Activated CD8-positive, alpha-beta T cell treated with anti-CD3 and anti-CD28 coated beads for 36 hours (primary cell): ENCODE measurements at regions not wholly inside any gene's neighbourhood (a gene's known extent, or its start where the extent isn't known, plus 50 kb on each side); places are given as distances from the start of the nearest gene placed in this dataset.

Experiments used
- ATAC-seq: fragments of 200-7000 bp; cut with Tn5 transposase; one replicate; pipeline ENCODE4 v1.10.0; 2021; ENCODE audit warnings: mild to moderate bottlenecking, moderate library complexity
- CTCF ChIA-PET: fragments of 350-600 bp; sonication (Branson Sonifier 250); formaldehyde crosslinking; loops from one replicate; lab custom pipeline; 2021; ENCODE audit warnings: antibody characterized with exemption; lab: Charles Lee
- POLR2A ChIA-PET: fragments of 350-600 bp; sonication (Branson Sonifier 250); formaldehyde crosslinking; loops from one replicate; lab custom pipeline; 2021; ENCODE audit warnings: antibody characterized with exemption; lab: Charles Lee
- DNase-seq: peaks from one replicate; pipeline ENCODE4 v3.0.0-alpha.2; 2020
- H3K27ac Mint-ChIP-seq: one replicate; pipeline ENCODE4 v1.8.0; 2021; ENCODE audit warnings: mild to moderate bottlenecking, mixed read lengths
- H3K27me3 Mint-ChIP-seq: one replicate; pipeline ENCODE4 v1.8.0; 2021; ENCODE audit warnings: mixed read lengths
- H3K36me3 Mint-ChIP-seq: one replicate; pipeline ENCODE4 v1.8.0; 2021; ENCODE audit warnings: low read depth, mixed read lengths
- H3K4me1 Mint-ChIP-seq: one replicate; pipeline ENCODE4 v1.8.0; 2021; ENCODE audit warnings: low read depth, mixed read lengths
- H3K4me3 Mint-ChIP-seq: one replicate; pipeline ENCODE4 v1.8.0; 2021; ENCODE audit warnings: mild to moderate bottlenecking, moderate library complexity, mixed read lengths
- H3K9me3 Mint-ChIP-seq: one replicate; pipeline ENCODE4 v1.8.0; 2021; ENCODE audit warnings: mixed read lengths
- CTCF ChIP-seq: fragments of 200-600 bp; IDR thresholded peaks from one replicate; pipeline ENCODE4 v1.8.0; 2022; ENCODE audit warnings: antibody characterized with exemption, mild to moderate bottlenecking
- intact Hi-C: fragments of 100-400 bp; cut with micrococcal nuclease; formaldehyde crosslinking; loops from one replicate; pipeline ENCODE4 v1.10.0; 2022

DNA sequence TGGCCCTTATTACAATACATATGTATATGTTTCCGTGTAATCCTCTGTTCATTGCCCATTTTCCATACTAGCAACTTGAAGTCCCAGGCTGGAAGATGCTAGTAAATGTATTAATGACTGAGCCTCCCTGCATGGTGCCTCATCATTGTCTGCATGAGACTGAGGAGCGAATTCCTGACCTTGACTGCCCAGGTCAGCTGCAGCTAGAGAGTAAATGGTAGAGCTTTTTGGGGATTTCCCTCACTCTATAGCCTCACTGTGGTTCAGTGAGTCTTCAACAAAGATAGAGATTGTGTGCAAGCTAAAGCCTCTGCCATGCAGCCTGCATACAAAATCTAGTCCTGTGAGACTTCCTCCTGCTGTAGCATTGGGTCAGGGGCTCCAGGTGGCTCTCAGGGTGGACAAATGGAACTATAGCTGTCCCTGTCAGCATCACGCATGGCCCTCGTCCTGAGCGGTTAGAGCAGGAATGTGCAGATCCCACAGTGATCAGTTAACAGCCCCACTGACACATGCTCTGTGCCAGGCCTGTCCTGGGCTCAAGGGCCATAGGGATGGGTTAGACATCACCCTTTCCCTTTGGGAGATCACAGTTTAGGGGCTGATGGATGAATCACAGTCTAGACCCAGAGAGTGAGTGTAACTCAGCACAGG, 741.7 kb downstream of the MATN1 start:
- Mint-ChIP-seq H3K27me3 (peaks cover 17% of the 10 kb centered on the region), H3K4me1 (no peaks in the 10 kb centered on the region), H3K36me3 (no peaks in the 10 kb centered on the region), H3K4me3 (no peak overlapping the region), H3K9me3 (peaks cover 4% of the 10 kb centered on the region), H3K27ac (no peak overlapping the region)
- intact Hi-C loops = no loop called here
- CTCF ChIA-PET = no interaction called here
- POLR2A ChIA-PET = no interaction called here
- ATAC-seq (no peak), DNase-seq (no peak)
- TF ChIP-seq CTCF = no peak

- H3K4me1 Mint-ChIP-seq = peaks cover 3% of the 10 kb centered on the region
- ATAC-seq (no peak), DNase-seq (no peak)
- peaks cover 6% of the 10 kb centered on the region for H3K27me3 Mint-ChIP-seq
- H3K9me3 Mint-ChIP-seq = peaks cover 4% of the 10 kb centered on the region
- H3K36me3 Mint-ChIP-seq = no peaks in the 10 kb centered on the region
- no peak overlapping the region for H3K4me3 Mint-ChIP-seq
- intact Hi-C loops = no loop called here
- ChIA-PET POLR2A (no interaction called here), CTCF (no interaction called here)
- H3K27ac Mint-ChIP-seq = no peak overlapping the region
- TF ChIP-seq CTCF = no peak
Observed at GRCh38 chr1:29977550-29977949, 741.2 kb downstream of the PTPRU start.

- POLR2A ChIA-PET = no interaction called here
- TF ChIP-seq CTCF = no peak
- peaks cover 3% of the 10 kb centered on the region for H3K4me1 Mint-ChIP-seq
- no peaks in the 10 kb centered on the region for H3K36me3 Mint-ChIP-seq
- no peak for ATAC-seq
- intact Hi-C loops = no loop called here
- H3K27me3 Mint-ChIP-seq = peaks cover 12% of the 10 kb centered on the region
- no peak for DNase-seq
- peaks cover 4% of the 10 kb centered on the region for H3K9me3 Mint-ChIP-seq
- CTCF ChIA-PET = no interaction called here
- H3K4me3 Mint-ChIP-seq = no peak overlapping the region
- no peak overlapping the region for H3K27ac Mint-ChIP-seq
Observed at GRCh38 chr1:29975036-29975694, 738.8 kb downstream of the PTPRU start.

- Mint-ChIP-seq H3K9me3 (peaks cover 4% of the 10 kb centered on the region), H3K27me3 (peaks cover 14% of the 10 kb centered on the region), H3K36me3 (no peaks in the 10 kb centered on the region), H3K4me3 (no peak overlapping the region), H3K4me1 (peaks cover 3% of the 10 kb centered on the region), H3K27ac (no peak overlapping the region)
- ChIA-PET CTCF (no interaction called here), POLR2A (no interaction called here)
- peak; percentile 30 for ATAC-seq
- DNase-seq = no peak
- intact Hi-C loops = no loop called here
- TF ChIP-seq CTCF = no peak
Observed at GRCh38 chr1:29974316-29974724, 738.0 kb downstream of the PTPRU start.

GRCh38 chr1:29973406-29973805, 737.1 kb downstream of the PTPRU start:
- peaks cover 14% of the 10 kb centered on the region for H3K27me3 Mint-ChIP-seq

More at GRCh38 chr1:29973406-29973805, 737.1 kb downstream of the PTPRU start:
- Mint-ChIP-seq H3K4me1 (peaks cover 3% of the 10 kb centered on the region), H3K4me3 (no peak overlapping the region), H3K27ac (no peak overlapping the region), H3K36me3 (no peaks in the 10 kb centered on the region), H3K9me3 (peaks cover 4% of the 10 kb centered on the region)
- intact Hi-C loops = no loop called here
- ChIA-PET CTCF (no interaction called here), POLR2A (no interaction called here)
- TF ChIP-seq CTCF = no peak
- no peak for DNase-seq
- no peak for ATAC-seq
